Nucleus accumbens (tissue), 56 donors: ENCODE measurements at regions not wholly inside any gene's neighbourhood (a gene's known extent, or its start where the extent isn't known, plus 50 kb on each side); places are given as distances from the start of the nearest gene placed in this dataset.
"Not testable (repeated sequence)": the region's sequence is repeated elsewhere in the genome, so short reads cannot be mapped to it uniquely, and the experiment has no call there.

Source experiments
- DNase-seq, 56 donors: peaks; one replicate each; lab custom pipeline; 2025; lab: John Stamatoyannopoulos, UW

- no peak for DNase-seq
Observed at GRCh38 chr4:34486461-34487363, 1757.6 kb downstream of the ARAP2 start.

- DNase-seq = no peak
Observed at GRCh38 chr4:34492414-34492813, 1751.9 kb downstream of the ARAP2 start.

GRCh38 chr4:34502086-34502485, 1742.2 kb downstream of the ARAP2 start:
- DNase-seq = no peak

GRCh38 chr4:34504731-34505130, 1739.6 kb downstream of the ARAP2 start:
- not testable (repeated sequence) for DNase-seq

- DNase-seq = not testable (repeated sequence)
Observed at GRCh38 chr4:34506511-34507092, 1737.7 kb downstream of the ARAP2 start.

GRCh38 chr4:34512616-34513015, 1731.7 kb downstream of the ARAP2 start:
- DNase-seq = no peak

GRCh38 chr4:34516524-34516923, 1727.8 kb downstream of the ARAP2 start:
- no peak for DNase-seq

- DNase-seq = no peak
Observed at GRCh38 chr4:34534916-34535315, 1709.4 kb downstream of the ARAP2 start.

GRCh38 chr4:34566091-34566490, 1678.2 kb downstream of the ARAP2 start:
- no peak for DNase-seq

- no peak for DNase-seq
Observed at GRCh38 chr4:34572026-34572425, 1672.3 kb downstream of the ARAP2 start.

GRCh38 chr4:34615315-34615714, 1629.0 kb downstream of the ARAP2 start:
- DNase-seq = no peak

GRCh38 chr4:34619531-34620162, 1624.7 kb downstream of the ARAP2 start:
- DNase-seq = no peak

- no peak for DNase-seq
Observed at GRCh38 chr4:34628471-34628870, 1615.8 kb downstream of the ARAP2 start.

- DNase-seq = no peak
Observed at GRCh38 chr4:34629451-34629850, 1614.9 kb downstream of the ARAP2 start.

GRCh38 chr4:34633241-34633640, 1611.1 kb downstream of the ARAP2 start:
- no peak for DNase-seq

GRCh38 chr4:34636623-34637022, 1607.7 kb downstream of the ARAP2 start:
- DNase-seq = no peak

GRCh38 chr4:34643476-34643875, 1600.8 kb downstream of the ARAP2 start:
- no peak for DNase-seq

GRCh38 chr4:34644579-34645115, 1599.7 kb downstream of the ARAP2 start:
- DNase-seq = no peak

- DNase-seq = no peak
Observed at GRCh38 chr4:34649716-34650115, 1594.6 kb downstream of the ARAP2 start.

- no peak for DNase-seq
Observed at GRCh38 chr4:34664051-34664450, 1580.3 kb downstream of the ARAP2 start.

GRCh38 chr4:34676400-34676799, 1567.9 kb downstream of the ARAP2 start:
- no peak for DNase-seq
